NCI-H187 (cell line): ENCODE measurements at regions not wholly inside any gene's neighbourhood (a gene's known extent, or its start where the extent isn't known, plus 50 kb on each side); places are given as distances from the start of the nearest gene placed in this dataset.

Experiments used
- DNase-seq, 2 experiments: peaks; one replicate each; lab custom pipeline; 2025; lab: John Stamatoyannopoulos, UW

DNA sequence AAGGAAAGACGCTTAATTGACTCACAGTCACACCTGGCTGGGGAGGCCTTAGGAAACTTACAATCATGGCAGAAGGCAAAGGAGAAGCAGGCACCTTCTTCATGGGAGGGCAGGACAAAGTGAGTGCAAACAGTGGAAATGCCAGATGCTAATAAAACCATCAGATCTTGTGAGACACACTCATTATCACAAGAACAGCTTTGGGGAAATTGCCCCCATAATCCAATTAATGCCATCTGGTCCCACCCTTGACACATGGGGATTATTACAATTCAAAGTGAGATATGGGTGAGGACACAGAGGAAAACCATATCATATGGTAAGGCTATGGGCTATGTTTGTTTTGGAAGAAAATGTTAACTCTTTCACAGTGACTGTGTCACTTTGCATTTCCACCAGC, 1272.5 kb upstream of the CELF2 start:
- DNase-seq: no peak

DNA sequence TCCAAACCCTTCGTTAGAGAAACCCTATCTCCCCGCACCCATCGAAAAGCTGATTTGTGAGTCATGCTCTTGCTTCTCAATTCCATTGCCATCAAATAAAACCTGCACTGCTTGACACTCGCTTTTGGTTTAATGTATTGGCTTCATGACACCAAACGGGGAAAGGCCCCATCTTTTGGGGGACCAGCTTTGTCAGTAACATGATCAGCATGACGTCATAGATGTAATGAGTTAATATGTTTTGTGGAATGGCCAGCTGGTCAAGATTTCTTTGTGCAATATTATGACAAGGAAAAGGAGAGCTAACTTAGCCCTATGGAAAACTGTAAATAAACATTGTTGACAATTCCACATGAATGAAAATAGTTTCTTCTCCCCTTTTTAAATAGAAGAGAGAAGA, 1260.5 kb upstream of the CELF2 start:
- no peak for DNase-seq

DNA sequence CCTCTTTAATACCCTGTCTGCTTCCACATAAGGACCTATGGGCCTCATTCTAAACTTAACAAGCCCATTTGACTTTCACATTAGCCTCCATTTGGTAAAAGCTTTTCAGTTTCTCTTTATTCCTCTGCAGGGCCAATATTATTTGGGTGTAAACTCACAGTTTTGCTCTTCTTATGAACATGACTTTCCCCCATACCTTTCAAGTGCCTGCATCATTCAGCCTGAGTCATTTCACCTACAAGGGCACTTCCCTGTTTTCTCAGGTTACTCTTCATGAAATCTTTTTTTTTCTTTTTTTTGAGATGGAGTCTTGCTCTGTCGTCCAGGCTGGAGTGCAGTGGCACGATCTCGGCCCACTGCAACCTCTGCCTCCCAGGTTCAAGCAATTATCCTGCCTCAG, 1258.1 kb upstream of the CELF2 start:
- no peak for DNase-seq

DNA sequence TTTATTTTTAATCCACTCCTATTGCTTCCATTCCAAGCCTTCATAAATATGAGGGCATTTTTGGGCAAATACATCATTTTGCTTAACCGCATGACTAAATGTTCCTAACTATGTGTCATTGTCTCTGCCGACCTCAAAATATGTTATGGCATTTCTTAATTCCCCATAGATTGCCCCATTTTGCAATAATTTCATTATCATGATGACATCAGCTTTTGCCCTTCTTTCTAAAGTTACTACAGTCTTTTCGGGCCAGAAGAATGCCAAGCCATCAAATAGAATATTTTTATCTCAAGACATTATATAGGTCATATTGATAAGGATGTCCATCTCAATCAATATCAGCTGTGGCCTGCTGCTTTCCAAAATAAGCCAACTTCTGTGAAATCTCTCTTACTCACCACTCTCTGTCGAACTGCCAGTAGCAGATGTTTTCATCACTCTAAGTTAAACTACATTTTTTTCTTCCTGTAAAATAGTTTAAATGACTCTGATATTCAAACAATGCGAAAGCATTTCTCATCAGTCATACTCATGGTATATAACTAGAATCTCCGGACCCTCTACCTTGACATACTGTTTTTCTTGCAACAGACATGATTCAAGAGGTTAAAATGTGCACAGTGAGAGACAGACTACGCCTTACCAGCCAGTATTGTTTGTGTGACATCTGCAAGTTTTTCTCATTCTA, 1254.6 kb upstream of the CELF2 start:
- no peak for DNase-seq

DNA sequence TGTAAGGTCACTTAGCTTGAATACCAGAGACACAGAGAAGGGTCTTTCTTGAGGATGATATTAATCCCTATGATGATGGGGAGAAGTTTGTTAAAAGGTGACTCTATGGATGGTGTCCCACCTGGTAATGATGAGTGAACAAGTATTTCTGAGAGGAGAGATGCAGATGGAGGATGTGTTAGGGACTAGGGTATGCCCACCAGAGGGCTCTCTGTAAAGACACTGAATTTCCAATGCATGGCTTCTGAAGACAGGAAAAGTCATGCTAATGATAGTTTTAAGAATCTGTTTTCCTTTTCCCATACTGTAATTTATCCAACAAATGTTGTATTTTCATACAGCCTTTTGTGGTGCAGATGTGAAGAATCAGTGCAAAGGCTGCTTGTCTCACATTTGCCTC, 1250.9 kb upstream of the CELF2 start:
- DNase-seq: no peak

DNA sequence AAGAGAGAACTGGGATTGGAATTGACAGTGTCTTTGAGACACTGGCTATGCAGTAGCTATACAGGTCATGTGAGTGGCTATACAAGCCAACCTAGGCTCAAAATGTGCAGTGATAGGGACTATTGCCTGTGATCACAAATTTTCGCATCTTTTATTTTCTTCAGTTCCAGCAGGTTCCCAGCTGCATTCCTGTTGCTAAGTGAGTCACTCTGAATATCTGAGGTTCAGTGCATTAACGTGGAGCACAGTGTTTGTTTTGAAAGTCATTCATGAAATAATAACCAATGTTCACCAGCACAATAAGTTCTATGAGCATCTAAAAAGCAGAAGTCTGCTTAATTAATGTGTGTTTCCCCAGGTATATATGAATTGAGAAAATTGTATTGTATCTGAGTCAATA, 1236.0 kb upstream of the CELF2 start:
- DNase-seq: no peak

DNA sequence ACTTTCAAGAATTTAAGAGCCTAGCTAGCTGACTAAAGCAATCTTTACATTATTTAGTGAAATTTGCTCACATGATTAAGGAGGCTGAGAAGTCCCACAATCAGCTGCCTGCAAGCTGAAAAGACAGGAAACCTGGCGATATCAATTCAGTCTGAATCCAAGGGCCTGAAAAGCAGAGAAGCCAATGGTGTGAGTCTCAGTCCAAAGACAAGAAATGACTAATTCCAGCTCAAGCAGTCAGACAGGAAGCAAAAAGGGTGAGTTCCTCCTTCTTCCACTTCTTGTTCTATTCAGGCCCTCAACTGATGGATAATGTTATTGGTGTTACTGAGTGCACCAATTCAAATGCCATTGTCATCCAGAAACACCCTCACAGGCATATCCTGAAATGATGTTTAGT, 1231.6 kb upstream of the CELF2 start:
- no peak for DNase-seq

DNA sequence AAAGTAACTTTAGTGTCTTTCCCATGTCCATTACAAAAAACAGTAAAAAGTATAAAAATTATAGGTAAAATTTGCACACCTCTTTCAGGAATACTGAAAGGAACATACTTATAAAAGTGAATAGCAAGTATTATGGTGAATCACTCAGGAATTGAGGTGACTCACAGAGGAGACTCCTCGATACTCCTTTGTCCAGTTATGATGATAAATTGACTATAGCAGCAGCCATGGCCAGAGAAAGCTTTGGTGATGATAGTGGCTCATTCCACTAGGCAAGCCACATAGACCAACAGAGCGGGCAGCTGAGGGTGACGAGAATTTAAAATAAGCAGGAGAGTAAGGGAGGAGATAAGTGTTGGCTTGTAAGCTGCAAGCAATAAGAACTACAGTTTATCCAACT, 1231.1 kb upstream of the CELF2 start:
- DNase-seq: no peak

DNA sequence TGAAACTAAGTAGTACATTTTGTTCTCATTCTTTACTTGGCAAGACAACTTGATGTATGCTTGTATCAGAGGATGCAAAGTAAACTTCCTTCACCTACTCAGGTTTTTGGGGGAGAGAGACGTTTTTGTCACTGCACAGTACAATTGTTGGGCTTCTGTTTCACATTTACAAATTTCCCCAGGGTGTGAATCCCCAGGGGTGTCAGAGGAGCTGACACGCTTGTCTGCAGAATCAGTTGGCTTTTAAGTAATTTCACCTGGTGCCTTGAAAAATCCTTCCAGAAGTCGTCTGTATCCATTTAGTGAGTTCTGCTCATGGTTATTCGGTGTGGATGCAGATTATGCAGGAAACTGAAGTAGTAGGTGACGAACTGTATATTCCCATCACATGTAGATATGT, 1227.7 kb upstream of the CELF2 start:
- no peak for DNase-seq

DNA sequence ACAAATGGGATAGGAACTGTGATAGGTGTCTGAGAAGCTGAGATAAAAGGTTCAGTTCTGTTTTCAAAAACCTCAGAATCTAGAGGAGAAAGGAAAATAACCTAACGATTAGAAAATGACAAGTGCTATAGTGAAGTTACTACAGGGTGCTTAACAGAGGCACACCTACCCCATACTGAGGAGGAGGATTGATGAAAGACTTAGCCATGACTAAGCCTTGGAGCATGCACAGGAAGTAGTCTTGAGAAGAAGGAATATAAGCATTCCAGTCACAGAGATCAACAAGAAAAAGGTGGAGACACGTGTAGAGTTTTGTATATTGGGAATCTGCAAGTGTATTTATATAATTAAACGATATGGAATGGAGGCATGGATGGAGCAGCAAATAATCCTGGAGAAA, 1225.5 kb upstream of the CELF2 start:
- DNase-seq: no peak

DNA sequence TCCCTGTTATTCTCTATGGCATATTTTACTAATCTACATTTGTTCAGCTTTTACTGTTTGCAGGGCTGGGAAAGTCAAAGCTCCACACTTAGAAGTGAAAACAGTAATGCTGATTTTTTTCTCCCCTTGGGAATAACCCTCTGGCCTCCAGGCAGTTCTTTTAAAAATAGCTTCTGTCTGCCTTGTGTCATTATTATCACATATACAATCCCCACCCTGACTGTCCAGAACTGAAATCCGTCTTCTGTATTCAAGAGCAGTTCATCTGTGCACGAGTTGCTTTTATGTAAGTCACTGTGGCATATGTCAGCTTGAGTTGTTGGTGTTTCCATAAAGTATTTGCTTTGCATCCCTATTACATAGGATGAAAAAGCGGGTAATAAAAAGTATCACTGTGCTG, 1221.1 kb upstream of the CELF2 start:
- no peak for DNase-seq

DNA sequence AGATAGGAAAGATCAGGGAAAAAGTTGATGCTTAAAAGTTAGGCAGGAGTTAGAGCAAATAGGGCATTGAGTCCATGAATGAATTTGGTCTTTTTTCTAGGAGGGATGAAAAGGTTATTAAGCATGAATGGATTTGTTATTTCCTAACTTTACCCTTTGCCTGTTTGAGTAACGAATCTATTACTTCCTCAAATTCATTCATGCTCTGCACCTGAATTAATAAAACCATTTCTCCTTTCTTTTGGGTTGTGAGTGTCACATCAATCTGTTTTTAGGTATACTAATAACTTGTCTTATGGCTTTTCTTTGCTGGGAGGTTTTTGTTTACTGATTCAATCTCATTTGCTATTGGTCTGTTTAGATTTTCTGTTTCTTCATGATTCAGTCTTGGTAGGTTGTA, 1217.7 kb upstream of the CELF2 start:
- DNase-seq: no peak

DNA sequence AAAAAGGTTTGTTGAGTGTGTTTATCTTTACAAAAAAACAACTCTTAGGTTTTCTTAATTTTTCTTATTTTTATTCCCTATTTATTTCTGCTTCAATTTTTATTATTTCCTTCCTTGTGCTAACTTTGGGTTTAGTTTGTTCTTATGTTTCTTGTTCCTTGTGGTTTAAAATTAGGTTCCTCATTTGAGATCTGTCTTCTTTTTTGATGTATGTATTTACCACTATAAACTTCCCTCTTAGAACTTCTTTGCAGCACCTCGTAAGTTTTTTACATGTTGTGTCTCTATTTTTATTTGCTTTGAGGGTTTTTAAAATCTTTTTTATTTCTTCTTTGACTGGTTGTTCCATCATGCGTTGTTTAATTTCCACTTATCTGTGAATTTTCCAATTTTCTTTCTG, 1217.1 kb upstream of the CELF2 start:
- DNase-seq: no peak

DNA sequence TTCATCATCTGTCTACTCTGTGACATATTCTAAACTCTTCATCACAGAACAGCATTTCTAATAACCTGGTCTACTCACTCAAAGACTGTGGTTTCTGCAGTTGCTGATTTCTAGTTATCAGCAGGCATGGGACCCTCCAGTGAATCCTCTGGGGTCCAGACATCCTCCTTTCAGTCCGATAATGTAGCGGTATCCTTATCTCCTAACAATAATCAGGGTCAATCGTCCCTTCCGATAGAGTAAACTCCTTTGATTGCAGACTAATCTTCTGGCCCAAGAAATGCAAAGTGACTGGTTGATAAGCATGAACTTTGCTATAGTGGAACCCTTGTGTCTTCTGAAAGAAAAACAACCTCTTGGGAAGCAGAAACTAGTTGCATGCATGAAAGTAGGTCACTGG, 1209.8 kb upstream of the CELF2 start:
- DNase-seq: no peak

DNA sequence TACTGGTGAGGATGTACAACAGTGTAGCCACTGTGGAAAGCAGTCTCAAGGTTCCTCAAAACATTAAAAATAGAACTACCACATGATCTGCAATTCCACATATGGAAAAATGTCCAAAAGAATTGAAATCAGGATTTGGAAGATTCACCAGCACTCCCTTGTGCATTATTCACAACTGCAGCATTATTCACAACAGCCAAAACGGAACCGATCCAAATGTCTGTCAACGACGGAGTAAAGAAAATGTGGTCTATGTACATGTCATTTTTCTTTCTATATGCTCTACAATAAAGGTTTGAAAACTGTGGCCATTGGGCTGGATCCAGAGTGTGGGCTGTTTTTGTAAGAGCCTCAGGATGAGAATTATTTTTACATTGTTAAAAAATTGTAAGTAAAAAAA, 1206.1 kb upstream of the CELF2 start:
- no peak for DNase-seq

DNA sequence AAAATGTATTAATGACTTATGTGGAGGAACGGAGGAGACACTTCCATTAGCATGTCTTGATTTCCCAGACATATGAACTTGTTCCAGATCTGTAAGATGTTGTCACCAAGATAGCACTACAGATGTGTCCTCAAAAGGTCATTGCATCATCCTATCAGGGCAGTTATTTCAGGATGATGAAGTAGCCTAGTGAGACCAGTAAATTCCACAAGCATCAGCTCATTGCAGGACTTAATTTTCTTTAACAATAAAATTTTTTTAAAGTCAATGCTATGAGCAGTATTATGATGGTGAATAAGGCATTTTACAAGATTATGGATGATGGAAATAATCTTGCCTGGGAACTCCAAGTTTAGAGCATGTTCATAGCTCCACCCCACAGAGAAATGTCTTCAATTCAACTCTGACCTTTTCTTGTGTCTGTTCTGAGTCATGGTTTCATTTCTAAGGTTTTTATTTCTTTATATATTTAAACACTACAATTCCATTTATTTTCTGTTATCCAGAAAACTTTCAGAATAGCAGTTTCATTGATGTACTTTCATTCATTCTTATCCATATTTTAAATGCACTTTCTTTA, 1203.3 kb upstream of the CELF2 start:
- DNase-seq: no peak

DNA sequence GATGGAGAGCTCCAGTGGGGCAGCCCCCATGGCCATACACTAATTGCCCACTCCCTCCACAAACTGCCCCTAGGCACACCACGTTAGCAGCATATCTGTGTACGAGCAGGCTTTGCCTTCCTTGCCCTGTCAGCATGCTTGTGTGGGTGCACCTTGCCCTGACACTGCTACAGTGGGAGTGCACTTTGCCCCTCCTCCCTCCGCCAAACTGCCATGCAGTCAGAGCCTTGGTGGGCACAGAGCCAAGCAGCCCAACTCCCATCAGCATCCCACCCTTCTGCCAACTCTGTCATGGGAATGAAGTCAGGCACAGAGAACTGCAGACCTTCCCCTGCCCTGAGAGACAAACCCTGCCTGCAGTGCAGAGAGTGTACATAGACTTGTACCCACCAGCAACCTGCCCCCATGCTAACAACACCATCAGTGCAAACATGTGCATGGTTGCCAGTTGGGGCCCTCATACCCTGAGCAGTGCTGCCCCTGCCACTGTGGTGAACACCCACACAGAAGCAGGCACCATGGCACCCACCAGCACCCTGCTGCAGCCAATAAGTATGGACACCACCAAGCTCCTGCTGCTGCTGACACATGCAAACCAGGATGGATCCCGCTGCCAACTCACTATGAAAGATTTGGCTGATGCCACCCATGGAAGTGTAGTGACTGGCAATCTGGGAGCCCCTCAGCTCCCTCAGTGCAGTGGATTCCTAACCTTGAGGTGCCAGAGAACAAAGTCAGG, 1197.7 kb upstream of the CELF2 start:
- no peak for DNase-seq

DNA sequence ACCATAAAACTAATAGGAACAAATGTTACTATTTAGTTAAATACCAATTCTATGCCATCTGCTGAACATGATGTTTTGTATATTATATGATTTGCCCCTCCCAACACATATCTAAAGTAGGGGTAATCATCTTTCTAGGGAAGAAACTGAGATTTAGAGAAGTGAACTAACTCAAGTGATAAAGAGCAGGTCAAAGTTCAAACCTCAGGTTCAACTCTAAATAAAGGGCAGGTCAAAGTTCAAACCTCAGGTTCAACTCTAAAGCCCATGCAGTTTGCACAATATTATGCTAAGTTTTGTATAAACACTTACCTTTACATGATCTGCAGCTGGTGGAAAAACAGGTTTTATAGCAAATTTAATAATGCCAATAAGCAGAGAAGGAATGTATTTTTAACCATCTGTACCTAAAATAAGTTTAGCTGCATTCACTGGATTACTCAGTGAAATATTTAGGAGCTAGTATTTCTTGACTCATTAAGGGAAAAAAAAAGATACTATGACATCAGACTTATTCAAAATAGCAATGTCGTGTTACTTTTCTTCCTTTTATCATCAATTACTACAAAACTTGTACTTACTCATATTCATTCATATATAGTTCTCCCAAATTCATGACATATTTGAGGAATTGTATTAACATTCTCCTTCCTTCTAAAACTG, 1194.3 kb upstream of the CELF2 start:
- DNase-seq: no peak

DNA sequence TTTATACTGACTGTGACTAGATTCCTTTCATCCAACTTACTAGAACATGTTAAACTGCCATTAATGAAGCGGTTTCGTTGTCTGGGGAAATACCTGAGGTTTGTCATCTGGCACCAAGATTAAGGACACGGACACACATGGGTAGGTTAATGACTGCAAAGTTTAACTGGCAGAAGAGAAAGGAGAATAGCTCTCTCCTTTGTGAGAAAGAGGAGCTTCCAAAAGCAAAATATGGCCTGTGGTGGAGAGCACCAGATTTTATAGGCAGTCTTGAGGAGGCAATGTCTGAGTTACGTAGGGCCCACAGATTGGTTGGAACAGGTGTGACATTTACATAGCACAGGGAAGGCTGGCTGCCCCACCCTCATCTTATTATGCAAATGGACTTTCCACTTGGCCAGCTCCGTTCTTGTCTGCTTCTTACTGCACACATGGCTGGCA, 1193.0 kb upstream of the CELF2 start:
- no peak for DNase-seq

DNA sequence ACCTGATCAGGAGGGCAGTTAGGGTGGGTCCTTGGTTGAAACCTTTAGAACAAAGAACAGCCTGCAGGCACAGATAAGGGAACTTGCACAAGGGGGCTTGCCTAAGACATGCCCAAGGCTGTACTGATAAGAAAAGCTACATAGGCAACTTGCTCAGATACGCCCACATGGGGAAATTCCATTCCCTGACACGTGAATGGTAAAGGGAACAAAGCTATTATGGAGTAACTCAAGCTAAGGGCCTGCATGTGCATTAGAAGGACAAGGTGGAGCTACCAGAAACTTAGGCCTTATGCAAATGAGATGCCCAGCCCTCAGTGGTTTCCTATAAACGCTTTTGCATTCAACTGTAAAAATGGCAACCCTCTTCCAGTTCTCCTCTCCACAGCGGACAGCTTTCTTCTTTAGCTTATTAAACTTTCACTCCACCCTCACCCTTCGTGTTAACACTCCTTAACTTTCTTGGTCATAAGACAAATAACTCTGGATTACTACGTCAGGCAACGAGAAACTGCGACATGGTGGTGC, 1192.1 kb upstream of the CELF2 start:
- DNase-seq: no peak

DNA sequence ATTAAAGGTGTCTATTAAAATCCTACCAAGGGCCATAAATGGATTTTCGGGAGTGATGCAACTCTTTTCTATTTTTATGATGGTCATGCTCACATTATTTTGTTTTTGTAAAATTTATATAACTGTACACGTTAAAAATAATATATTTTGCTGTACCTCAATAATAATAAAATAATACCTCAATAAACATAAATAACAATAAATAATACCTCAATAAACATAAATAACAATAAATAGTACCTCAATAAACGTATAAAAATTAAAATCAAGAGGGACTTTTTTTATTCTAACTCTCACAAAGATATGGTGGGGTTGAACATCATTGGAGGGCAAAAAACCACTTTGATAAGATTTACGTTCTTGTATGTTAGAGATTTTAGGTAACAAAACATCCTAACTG, 1189.6 kb upstream of the CELF2 start:
- no peak for DNase-seq

DNA sequence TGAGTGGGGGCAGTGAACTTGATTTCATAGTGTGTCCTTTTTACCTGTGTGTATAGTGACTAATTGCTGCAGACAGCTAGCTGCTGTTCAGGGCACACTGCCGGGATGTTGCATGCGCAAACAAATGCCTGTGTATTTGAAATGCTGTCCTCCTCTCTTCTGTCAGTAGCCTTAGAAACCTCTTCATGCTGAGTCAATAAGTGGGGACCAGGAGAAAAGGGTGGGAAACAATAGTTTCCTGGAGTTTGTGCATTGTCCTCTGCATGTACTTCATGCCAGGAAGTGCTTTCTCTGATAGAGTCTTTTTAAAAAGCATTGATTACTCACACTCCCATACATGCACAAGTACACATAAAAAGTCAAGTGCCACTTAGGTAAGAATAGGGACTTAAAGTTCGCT, 1183.7 kb upstream of the CELF2 start:
- peak; percentile 17 to 56 for DNase-seq

DNA sequence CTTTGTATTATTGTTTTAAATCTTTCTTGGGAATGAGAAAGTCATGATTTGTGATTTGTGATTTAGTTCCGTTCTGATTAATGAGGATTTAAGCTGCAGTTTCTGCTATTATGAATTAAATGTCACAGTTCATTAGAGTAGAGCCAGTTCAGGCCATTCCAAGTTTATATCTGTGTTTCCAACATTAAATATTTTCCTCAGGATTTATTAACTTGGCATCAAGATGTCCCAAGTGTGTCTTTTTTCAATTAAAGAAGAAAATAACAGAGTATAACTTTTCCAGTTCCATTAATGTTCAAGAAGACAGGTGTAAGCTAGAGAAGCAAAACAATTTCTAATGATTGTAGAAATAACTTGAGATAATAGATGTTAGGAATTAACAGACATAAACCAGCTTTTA, 1183.2 kb upstream of the CELF2 start:
- no peak for DNase-seq
